ENCODE measurements at regions not wholly inside any gene's neighbourhood (a gene's known extent, or its start where the extent isn't known, plus 50 kb on each side); places are given as distances from the start of the nearest gene placed in this dataset.

- Histone ChIP-seq H3K4me2 (ENCODE audit: low read depth, low read length) (no peak overlapping the region), H3K79me2 (ENCODE audit: low read length) (no peaks in the 10 kb centered on the region), H4K20me1 (ENCODE audit: insufficient read depth, low read length) (no peaks in the 10 kb centered on the region), H3K9ac (ENCODE audit: low read length) (no peak overlapping the region), H2AFZ (ENCODE audit: low read length) (no peak overlapping the region), H3K27ac (ENCODE audit: low read length) (no peak overlapping the region), H3K4me3 (ENCODE audit: low read length) (no peak overlapping the region), H3F3A (ENCODE audit: insufficient read depth, low read length) (peaks cover 3% of the 10 kb centered on the region; the same call in 1 of the 2 replicates), H3K9me3 (replicated peaks; ENCODE audit: insufficient read depth, low read length) (no peaks in the 10 kb centered on the region), H3K4me1 (ENCODE audit: low read length) (no peaks in the 10 kb centered on the region), H3K9me2 (replicated peaks; ENCODE audit: insufficient read depth, low read length) (no peaks in the 10 kb centered on the region), H3K36me3 (replicated peaks; ENCODE audit: insufficient read depth, low read length) (no peaks in the 10 kb centered on the region), H3K27me3 (replicated peaks; ENCODE audit: insufficient read depth, low read length) (no peaks in the 10 kb centered on the region)
- no peak for TF ChIP-seq EZH2 (optimal IDR thresholded peaks at IDR 0.05; ENCODE audit: low read depth, low read length)
- no peak for TF ChIP-seq CTCF (IDR thresholded peaks at IDR 0.05; ENCODE audit: low read length)
- no peak for TF ChIP-seq EZH2phosphoT487 (IDR thresholded peaks at IDR 0.05; ENCODE audit: low read length)
- no peak for DNase-seq
These were observed 73.0 kb upstream of the NFKB1 start for GRCh38 chr4:102428122-102428521.

- no peaks in the 10 kb centered on the region for H3K9me3 ChIP-seq (replicated peaks; ENCODE audit: insufficient read depth, low read length)
- no peak for DNase-seq
- no peak overlapping the region for H3K4me2 ChIP-seq (ENCODE audit: low read depth, low read length)
- H3K27ac ChIP-seq (ENCODE audit: low read length), result no peak overlapping the region
- no peaks in the 10 kb centered on the region for H3K27me3 ChIP-seq (replicated peaks; ENCODE audit: insufficient read depth, low read length)
- H3K4me1 ChIP-seq (ENCODE audit: low read length), result no peaks in the 10 kb centered on the region
- no peak overlapping the region for H3K4me3 ChIP-seq (ENCODE audit: low read length)
- no peaks in the 10 kb centered on the region for H3K79me2 ChIP-seq (ENCODE audit: low read length)
- H3K9me2 ChIP-seq (replicated peaks; ENCODE audit: insufficient read depth, low read length), result no peaks in the 10 kb centered on the region
- no peaks in the 10 kb centered on the region for H3K36me3 ChIP-seq (replicated peaks; ENCODE audit: insufficient read depth, low read length)
- no peak for TF ChIP-seq CTCF (IDR thresholded peaks at IDR 0.05; ENCODE audit: low read length)
- TF ChIP-seq EZH2 (optimal IDR thresholded peaks at IDR 0.05; ENCODE audit: low read depth, low read length), result no peak
- no peak for TF ChIP-seq EZH2phosphoT487 (IDR thresholded peaks at IDR 0.05; ENCODE audit: low read length)
- H3K9ac ChIP-seq (ENCODE audit: low read length), result no peak overlapping the region
- H3F3A ChIP-seq (ENCODE audit: insufficient read depth, low read length), result peaks cover 3% of the 10 kb centered on the region; the same call in 1 of the 2 replicates
- no peak overlapping the region for H2AFZ ChIP-seq (ENCODE audit: low read length)
- no peaks in the 10 kb centered on the region for H4K20me1 ChIP-seq (ENCODE audit: insufficient read depth, low read length)
These were observed 71.6 kb upstream of the NFKB1 start for GRCh38 chr4:102429553-102429952.

GRCh38 chr4:102430461-102430910 lies 70.7 kb upstream of the NFKB1 start:
- peak overlapping the region; percentile 45; the same call in 1 of the 2 replicates for H3K27ac ChIP-seq (ENCODE audit: low read length)

More at GRCh38 chr4:102430461-102430910, 70.7 kb upstream of the NFKB1 start:
- Histone ChIP-seq H3K9me2 (replicated peaks; ENCODE audit: insufficient read depth, low read length) (no peaks in the 10 kb centered on the region), H3K9ac (ENCODE audit: low read length) (peak overlapping the region; percentile 69), H3K4me2 (ENCODE audit: low read depth, low read length) (peak overlapping the region; percentile 59), H3K4me3 (ENCODE audit: low read length) (peak overlapping the region; percentile 68), H3K36me3 (replicated peaks; ENCODE audit: insufficient read depth, low read length) (no peaks in the 10 kb centered on the region), H4K20me1 (ENCODE audit: insufficient read depth, low read length) (no peaks in the 10 kb centered on the region), H3K27me3 (replicated peaks; ENCODE audit: insufficient read depth, low read length) (no peaks in the 10 kb centered on the region), H3F3A (ENCODE audit: insufficient read depth, low read length) (peaks cover 3% of the 10 kb centered on the region; the same call in 1 of the 2 replicates), H3K79me2 (ENCODE audit: low read length) (no peaks in the 10 kb centered on the region), H3K9me3 (replicated peaks; ENCODE audit: insufficient read depth, low read length) (no peaks in the 10 kb centered on the region), H3K4me1 (ENCODE audit: low read length) (no peaks in the 10 kb centered on the region), H2AFZ (ENCODE audit: low read length) (peak overlapping the region; percentile 63)
- no peak for TF ChIP-seq EZH2 (optimal IDR thresholded peaks at IDR 0.05; ENCODE audit: low read depth, low read length)
- no peak for TF ChIP-seq EZH2phosphoT487 (IDR thresholded peaks at IDR 0.05; ENCODE audit: low read length)
- no peak for TF ChIP-seq CTCF (IDR thresholded peaks at IDR 0.05; ENCODE audit: low read length)
- peak; percentile 18 for DNase-seq

Measured in MM.1S (cell line).